WTC11 (cell line): ENCODE measurements at regions not wholly inside any gene's neighbourhood (a gene's known extent, or its start where the extent isn't known, plus 50 kb on each side); places are given as distances from the start of the nearest gene placed in this dataset.

ENCODE experiments used
- ATAC-seq: fragments of 200-7000 bp; cut with Tn5 transposase; 2 replicates; pipeline ENCODE4 v1.10.0; 2021; ENCODE audit warnings: mild to moderate bottlenecking, moderate library complexity
- CTCF ChIA-PET: fragments of 300-600 bp; sonication (Branson Sonifier 250); formaldehyde crosslinking; loops from one replicate; lab custom pipeline; 2021; ENCODE audit warnings: antibody characterized with exemption; lab: Charles Lee
- POLR2A ChIA-PET: fragments of 350-600 bp; sonication (Branson Sonifier 250); formaldehyde crosslinking; loops from one replicate; lab custom pipeline; 2021; ENCODE audit warnings: antibody characterized with exemption; lab: Charles Lee
- DNase-seq: peaks from one replicate; pipeline ENCODE4 v3.0.0; 2021; ENCODE audit warnings: low spot score
- H3K27ac Mint-ChIP-seq: 2 replicates; pipeline ENCODE4 v1.8.0; 2021; ENCODE audit warnings: mixed read lengths
- H3K27me3 Mint-ChIP-seq: 2 replicates; pipeline ENCODE4 v1.8.0; 2021; ENCODE audit warnings: low read depth, mild to moderate bottlenecking, moderate library complexity, mixed read lengths
- H3K36me3 Mint-ChIP-seq: 2 replicates; pipeline ENCODE4 v1.8.0; 2021; ENCODE audit warnings: mixed read lengths
- H3K4me1 Mint-ChIP-seq: 2 replicates; pipeline ENCODE4 v1.8.0; 2022; ENCODE audit warnings: mixed read lengths
- H3K4me3 Mint-ChIP-seq: 2 replicates; pipeline ENCODE4 v1.8.0; 2021; ENCODE audit warnings: mild to moderate bottlenecking, moderate library complexity, mixed read lengths
- H3K9me3 Mint-ChIP-seq: 2 replicates; pipeline ENCODE4 v1.8.0; 2021; ENCODE audit warnings: mixed read lengths
- GRHL2 ChIP-seq: fragments of 250-450 bp; sonication (Bioruptor Pico); IDR thresholded peaks from 2 replicates; pipeline ENCODE4 v1.8.0; 2022; ENCODE audit warnings: mild to moderate bottlenecking, moderate library complexity; ENCODE audit not compliant: insufficient replicate concordance, severe bottlenecking
- NFE2L1 ChIP-seq: sonication (generic); formaldehyde crosslinking; IDR thresholded peaks from 2 replicates; pipeline ENCODE4 v1.8.1; 2023; ENCODE audit warnings: missing genetic modification reagents
- NR1H2 ChIP-seq: sonication (generic); formaldehyde crosslinking; IDR thresholded peaks from 2 replicates; pipeline ENCODE4 v1.9.0; 2021; ENCODE audit warnings: mild to moderate bottlenecking, moderate library complexity, missing genetic modification reagents
- OVOL2 ChIP-seq: fragments of 250-450 bp; sonication (Bioruptor Pico); IDR thresholded peaks from 2 replicates; pipeline ENCODE4 v1.9.0; 2021; ENCODE audit warnings: mild to moderate bottlenecking, borderline replicate concordance
- SP1 ChIP-seq: sonication (generic); formaldehyde crosslinking; conservative IDR thresholded peaks from 2 replicates; pipeline ENCODE4 v1.8.1; 2022; ENCODE audit warnings: missing genetic modification reagents
- TEAD1 ChIP-seq: sonication (generic); formaldehyde crosslinking; IDR thresholded peaks from 2 replicates; pipeline ENCODE4 v1.8.0; 2022; ENCODE audit warnings: mild to moderate bottlenecking, missing genetic modification reagents
- TF ChIP-seq, protein P1 (sequence below): fragments of 250-450 bp; sonication (Bioruptor Pico); IDR thresholded peaks from 2 replicates; pipeline ENCODE4 v1.8.0; 2021; ENCODE audit warnings: mild to moderate bottlenecking
- TF ChIP-seq, protein P2 (sequence below): sonication (generic); formaldehyde crosslinking; IDR thresholded peaks from 2 replicates; pipeline ENCODE4 v1.8.1; 2022; ENCODE audit warnings: mild to moderate bottlenecking, missing genetic modification reagents, moderate library complexity, borderline replicate concordance
- TF ChIP-seq, protein P3 (sequence below): sonication (generic); formaldehyde crosslinking; IDR thresholded peaks from 2 replicates; pipeline ENCODE4 v1.8.1; 2022; ENCODE audit warnings: missing genetic modification reagents, borderline replicate concordance
- TF ChIP-seq, protein P4 (sequence below): fragments of 250-450 bp; sonication (Bioruptor Pico); IDR thresholded peaks from 2 replicates; pipeline ENCODE4 v2.1.2; 2022; ENCODE audit warnings: mild to moderate bottlenecking, moderate library complexity
- TF ChIP-seq, protein P5 (sequence below): fragments of 250-450 bp; sonication (Bioruptor Pico); IDR thresholded peaks from 2 replicates; pipeline ENCODE4 v1.9.0; 2021; ENCODE audit warnings: mild to moderate bottlenecking
- TF ChIP-seq, protein P6 (sequence below): sonication (generic); formaldehyde crosslinking; IDR thresholded peaks from 2 replicates; pipeline ENCODE4 v1.8.0; 2022; ENCODE audit warnings: mild to moderate bottlenecking, missing genetic modification reagents
- TF ChIP-seq, protein P7 (sequence below): sonication (generic); formaldehyde crosslinking; IDR thresholded peaks from 2 replicates; pipeline ENCODE4 v1.8.0; 2023; ENCODE audit warnings: missing genetic modification reagents
- TF ChIP-seq, protein P8 (sequence below): sonication (generic); formaldehyde crosslinking; conservative IDR thresholded peaks from 2 replicates; pipeline ENCODE4 v1.8.1; 2023; ENCODE audit warnings: mild to moderate bottlenecking, low read depth, missing genetic modification reagents, moderate library complexity
- TF ChIP-seq, protein P9 (sequence below): sonication (generic); formaldehyde crosslinking; IDR thresholded peaks from 2 replicates; pipeline ENCODE4 v1.8.1; 2023; ENCODE audit warnings: mild to moderate bottlenecking, moderate library complexity, missing genetic modification reagents

DNA sequence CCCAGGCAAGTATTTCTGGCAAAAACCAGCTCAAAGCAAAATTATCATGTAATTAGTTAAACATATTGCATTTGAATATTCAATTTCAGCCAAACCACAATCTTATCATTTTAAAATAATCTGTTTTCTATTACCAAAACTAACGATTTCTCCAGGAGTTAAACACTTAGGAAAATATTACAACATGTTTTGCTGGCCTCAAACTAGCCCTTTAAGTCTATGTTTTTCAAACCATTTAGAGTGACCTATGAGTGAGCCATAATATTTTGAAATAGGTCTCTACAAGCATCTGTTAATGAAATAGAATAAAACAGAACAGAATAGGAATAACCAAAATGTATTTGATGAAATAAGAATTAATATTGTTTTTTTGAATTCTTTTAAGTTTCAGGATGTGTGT, 370.9 kb downstream of the COL12A1 start (continued):
- TF ChIP-seq GRHL2 (CRISPR knock-in tag) (no peak), TEAD1 (CRISPR knock-in tag) (no peak), OVOL2 (CRISPR knock-in tag) (no peak), NR1H2 (no peak)
- TF ChIP-seq, protein P1, sequence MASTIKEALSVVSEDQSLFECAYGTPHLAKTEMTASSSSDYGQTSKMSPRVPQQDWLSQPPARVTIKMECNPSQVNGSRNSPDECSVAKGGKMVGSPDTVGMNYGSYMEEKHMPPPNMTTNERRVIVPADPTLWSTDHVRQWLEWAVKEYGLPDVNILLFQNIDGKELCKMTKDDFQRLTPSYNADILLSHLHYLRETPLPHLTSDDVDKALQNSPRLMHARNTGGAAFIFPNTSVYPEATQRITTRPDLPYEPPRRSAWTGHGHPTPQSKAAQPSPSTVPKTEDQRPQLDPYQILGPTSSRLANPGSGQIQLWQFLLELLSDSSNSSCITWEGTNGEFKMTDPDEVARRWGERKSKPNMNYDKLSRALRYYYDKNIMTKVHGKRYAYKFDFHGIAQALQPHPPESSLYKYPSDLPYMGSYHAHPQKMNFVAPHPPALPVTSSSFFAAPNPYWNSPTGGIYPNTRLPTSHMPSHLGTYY (CRISPR knock-in tag), result no peak
- TF ChIP-seq, protein P2, sequence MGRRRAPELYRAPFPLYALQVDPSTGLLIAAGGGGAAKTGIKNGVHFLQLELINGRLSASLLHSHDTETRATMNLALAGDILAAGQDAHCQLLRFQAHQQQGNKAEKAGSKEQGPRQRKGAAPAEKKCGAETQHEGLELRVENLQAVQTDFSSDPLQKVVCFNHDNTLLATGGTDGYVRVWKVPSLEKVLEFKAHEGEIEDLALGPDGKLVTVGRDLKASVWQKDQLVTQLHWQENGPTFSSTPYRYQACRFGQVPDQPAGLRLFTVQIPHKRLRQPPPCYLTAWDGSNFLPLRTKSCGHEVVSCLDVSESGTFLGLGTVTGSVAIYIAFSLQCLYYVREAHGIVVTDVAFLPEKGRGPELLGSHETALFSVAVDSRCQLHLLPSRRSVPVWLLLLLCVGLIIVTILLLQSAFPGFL (CRISPR knock-in tag), result no peak
- TF ChIP-seq, protein P3, sequence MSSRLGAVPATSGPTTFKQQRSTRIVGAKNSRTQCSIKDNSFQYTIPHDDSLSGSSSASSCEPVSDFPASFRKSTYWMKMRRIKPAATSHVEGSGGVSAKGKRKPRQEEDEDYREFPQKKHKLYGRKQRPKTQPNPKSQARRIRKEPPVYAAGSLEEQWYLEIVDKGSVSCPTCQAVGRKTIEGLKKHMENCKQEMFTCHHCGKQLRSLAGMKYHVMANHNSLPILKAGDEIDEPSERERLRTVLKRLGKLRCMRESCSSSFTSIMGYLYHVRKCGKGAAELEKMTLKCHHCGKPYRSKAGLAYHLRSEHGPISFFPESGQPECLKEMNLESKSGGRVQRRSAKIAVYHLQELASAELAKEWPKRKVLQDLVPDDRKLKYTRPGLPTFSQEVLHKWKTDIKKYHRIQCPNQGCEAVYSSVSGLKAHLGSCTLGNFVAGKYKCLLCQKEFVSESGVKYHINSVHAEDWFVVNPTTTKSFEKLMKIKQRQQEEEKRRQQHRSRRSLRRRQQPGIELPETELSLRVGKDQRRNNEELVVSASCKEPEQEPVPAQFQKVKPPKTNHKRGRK, result no peak
- TF ChIP-seq, protein P4, sequence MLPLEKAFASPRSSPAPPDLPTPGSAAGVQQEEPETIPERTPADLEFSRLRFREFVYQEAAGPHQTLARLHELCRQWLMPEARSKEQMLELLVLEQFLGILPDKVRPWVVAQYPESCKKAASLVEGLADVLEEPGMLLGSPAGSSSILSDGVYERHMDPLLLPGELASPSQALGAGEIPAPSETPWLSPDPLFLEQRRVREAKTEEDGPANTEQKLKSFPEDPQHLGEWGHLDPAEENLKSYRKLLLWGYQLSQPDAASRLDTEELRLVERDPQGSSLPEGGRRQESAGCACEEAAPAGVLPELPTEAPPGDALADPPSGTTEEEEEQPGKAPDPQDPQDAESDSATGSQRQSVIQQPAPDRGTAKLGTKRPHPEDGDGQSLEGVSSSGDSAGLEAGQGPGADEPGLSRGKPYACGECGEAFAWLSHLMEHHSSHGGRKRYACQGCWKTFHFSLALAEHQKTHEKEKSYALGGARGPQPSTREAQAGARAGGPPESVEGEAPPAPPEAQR (CRISPR knock-in tag), result no peak
- TF ChIP-seq, all 79 proteins: peak for 0

DNA sequence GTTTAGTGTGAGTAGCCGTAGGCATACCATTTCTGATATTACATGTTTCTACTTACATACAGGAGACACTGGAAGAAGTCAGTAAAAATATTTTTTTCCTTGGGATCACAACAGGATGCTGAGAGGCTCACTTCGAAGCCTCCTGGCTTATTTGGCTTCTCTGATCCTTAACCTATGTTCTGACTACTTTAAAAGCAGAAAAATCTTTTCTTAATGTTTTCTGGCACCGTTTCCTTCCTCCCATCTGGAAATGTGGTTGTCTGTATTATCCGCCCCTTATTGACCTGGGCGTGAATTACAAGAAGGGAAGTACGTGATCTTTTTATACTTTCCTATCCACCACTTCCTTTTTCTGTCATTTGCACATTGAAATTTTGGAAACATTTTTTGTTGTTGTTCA, 379.6 kb downstream of the COL12A1 start:
- Mint-ChIP-seq H3K4me3 (no peak overlapping the region), H3K9me3 (peaks cover 15% of the 10 kb centered on the region), H3K4me1 (no peaks in the 10 kb centered on the region), H3K27me3 (no peaks in the 10 kb centered on the region), H3K36me3 (no peaks in the 10 kb centered on the region), H3K27ac (no peak overlapping the region)
- ChIA-PET CTCF (no interaction called here), POLR2A (no interaction called here)
- no peak for ATAC-seq
- TF ChIP-seq, protein P5, sequence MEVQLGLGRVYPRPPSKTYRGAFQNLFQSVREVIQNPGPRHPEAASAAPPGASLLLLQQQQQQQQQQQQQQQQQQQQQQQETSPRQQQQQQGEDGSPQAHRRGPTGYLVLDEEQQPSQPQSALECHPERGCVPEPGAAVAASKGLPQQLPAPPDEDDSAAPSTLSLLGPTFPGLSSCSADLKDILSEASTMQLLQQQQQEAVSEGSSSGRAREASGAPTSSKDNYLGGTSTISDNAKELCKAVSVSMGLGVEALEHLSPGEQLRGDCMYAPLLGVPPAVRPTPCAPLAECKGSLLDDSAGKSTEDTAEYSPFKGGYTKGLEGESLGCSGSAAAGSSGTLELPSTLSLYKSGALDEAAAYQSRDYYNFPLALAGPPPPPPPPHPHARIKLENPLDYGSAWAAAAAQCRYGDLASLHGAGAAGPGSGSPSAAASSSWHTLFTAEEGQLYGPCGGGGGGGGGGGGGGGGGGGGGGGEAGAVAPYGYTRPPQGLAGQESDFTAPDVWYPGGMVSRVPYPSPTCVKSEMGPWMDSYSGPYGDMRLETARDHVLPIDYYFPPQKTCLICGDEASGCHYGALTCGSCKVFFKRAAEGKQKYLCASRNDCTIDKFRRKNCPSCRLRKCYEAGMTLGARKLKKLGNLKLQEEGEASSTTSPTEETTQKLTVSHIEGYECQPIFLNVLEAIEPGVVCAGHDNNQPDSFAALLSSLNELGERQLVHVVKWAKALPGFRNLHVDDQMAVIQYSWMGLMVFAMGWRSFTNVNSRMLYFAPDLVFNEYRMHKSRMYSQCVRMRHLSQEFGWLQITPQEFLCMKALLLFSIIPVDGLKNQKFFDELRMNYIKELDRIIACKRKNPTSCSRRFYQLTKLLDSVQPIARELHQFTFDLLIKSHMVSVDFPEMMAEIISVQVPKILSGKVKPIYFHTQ (CRISPR knock-in tag), result no peak
- TF ChIP-seq, protein P6, sequence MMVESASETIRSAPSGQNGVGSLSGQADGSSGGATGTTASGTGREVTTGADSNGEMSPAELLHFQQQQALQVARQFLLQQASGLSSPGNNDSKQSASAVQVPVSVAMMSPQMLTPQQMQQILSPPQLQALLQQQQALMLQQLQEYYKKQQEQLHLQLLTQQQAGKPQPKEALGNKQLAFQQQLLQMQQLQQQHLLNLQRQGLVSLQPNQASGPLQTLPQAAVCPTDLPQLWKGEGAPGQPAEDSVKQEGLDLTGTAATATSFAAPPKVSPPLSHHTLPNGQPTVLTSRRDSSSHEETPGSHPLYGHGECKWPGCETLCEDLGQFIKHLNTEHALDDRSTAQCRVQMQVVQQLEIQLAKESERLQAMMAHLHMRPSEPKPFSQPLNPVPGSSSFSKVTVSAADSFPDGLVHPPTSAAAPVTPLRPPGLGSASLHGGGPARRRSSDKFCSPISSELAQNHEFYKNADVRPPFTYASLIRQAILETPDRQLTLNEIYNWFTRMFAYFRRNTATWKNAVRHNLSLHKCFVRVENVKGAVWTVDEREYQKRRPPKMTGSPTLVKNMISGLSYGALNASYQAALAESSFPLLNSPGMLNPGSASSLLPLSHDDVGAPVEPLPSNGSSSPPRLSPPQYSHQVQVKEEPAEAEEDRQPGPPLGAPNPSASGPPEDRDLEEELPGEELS (CRISPR knock-in tag), result no peak
- TF ChIP-seq NFE2L1 (CRISPR knock-in tag) (no peak), SP1 (CRISPR knock-in tag) (no peak)
- TF ChIP-seq, protein P1 (CRISPR knock-in tag), result no peak
- TF ChIP-seq, protein P7, sequence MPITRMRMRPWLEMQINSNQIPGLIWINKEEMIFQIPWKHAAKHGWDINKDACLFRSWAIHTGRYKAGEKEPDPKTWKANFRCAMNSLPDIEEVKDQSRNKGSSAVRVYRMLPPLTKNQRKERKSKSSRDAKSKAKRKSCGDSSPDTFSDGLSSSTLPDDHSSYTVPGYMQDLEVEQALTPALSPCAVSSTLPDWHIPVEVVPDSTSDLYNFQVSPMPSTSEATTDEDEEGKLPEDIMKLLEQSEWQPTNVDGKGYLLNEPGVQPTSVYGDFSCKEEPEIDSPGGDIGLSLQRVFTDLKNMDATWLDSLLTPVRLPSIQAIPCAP (CRISPR knock-in tag), result no peak
- TF ChIP-seq, protein P8, sequence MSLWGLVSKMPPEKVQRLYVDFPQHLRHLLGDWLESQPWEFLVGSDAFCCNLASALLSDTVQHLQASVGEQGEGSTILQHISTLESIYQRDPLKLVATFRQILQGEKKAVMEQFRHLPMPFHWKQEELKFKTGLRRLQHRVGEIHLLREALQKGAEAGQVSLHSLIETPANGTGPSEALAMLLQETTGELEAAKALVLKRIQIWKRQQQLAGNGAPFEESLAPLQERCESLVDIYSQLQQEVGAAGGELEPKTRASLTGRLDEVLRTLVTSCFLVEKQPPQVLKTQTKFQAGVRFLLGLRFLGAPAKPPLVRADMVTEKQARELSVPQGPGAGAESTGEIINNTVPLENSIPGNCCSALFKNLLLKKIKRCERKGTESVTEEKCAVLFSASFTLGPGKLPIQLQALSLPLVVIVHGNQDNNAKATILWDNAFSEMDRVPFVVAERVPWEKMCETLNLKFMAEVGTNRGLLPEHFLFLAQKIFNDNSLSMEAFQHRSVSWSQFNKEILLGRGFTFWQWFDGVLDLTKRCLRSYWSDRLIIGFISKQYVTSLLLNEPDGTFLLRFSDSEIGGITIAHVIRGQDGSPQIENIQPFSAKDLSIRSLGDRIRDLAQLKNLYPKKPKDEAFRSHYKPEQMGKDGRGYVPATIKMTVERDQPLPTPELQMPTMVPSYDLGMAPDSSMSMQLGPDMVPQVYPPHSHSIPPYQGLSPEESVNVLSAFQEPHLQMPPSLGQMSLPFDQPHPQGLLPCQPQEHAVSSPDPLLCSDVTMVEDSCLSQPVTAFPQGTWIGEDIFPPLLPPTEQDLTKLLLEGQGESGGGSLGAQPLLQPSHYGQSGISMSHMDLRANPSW (CRISPR knock-in tag), result no peak
- TF ChIP-seq, protein P9, sequence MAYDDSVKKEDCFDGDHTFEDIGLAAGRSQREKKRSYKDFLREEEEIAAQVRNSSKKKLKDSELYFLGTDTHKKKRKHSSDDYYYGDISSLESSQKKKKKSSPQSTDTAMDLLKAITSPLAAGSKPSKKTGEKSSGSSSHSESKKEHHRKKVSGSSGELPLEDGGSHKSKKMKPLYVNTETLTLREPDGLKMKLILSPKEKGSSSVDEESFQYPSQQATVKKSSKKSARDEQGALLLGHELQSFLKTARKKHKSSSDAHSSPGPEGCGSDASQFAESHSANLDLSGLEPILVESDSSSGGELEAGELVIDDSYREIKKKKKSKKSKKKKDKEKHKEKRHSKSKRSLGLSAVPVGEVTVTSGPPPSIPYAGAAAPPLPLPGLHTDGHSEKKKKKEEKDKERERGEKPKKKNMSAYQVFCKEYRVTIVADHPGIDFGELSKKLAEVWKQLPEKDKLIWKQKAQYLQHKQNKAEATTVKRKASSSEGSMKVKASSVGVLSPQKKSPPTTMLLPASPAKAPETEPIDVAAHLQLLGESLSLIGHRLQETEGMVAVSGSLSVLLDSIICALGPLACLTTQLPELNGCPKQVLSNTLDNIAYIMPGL (CRISPR knock-in tag), result no peak
- no peak for DNase-seq
